ENCODE measurements at regions not wholly inside any gene's neighbourhood (a gene's known extent, or its start where the extent isn't known, plus 50 kb on each side); places are given as distances from the start of the nearest gene placed in this dataset.

GRCh38 chr14:34005901-34006300 lies 55.0 kb upstream of the EGLN3 start:
- DNase-seq: no peak

GRCh38 chr14:34004881-34005280 lies 54.0 kb upstream of the EGLN3 start:
- DNase-seq: no peak

- DNase-seq: no peak
Measured at GRCh38 chr14:34003691-34004090, 52.8 kb upstream of the EGLN3 start.

GRCh38 chr14:34003082-34003668 lies 52.3 kb upstream of the EGLN3 start:
- no peak for DNase-seq

All from T1000 (cell line).